Upper lobe of left lung (tissue), 4 donors: ENCODE measurements at regions not wholly inside any gene's neighbourhood (a gene's known extent, or its start where the extent isn't known, plus 50 kb on each side); places are given as distances from the start of the nearest gene placed in this dataset.

Source experiments
- CTCF ChIP-seq, 6 experiments: fragments of 450-650 bp in 4 of 6; fragments of 200-600 bp in 2 of 6; sonication (generic) in 2 of 6; IDR thresholded peaks; one replicate each; pipeline ENCODE4 v1.5.1; 2016 to 2019; ENCODE audit warnings: antibody characterized with exemption in 6 of 6
- EP300 ChIP-seq, 4 donors: sonication (generic); formaldehyde crosslinking; IDR thresholded peaks; one replicate each; pipeline ENCODE4 v1.5.1; 2017; ENCODE audit warnings: antibody characterized with exemption in 4 of 4, control low read depth in 2 of 4
- POLR2A ChIP-seq, 4 donors: fragments of 450-650 bp; IDR thresholded peaks; one replicate each; pipeline ENCODE4 v1.5.1; 2016 to 2017; ENCODE audit warnings: antibody characterized with exemption in 4 of 4, mild to moderate bottlenecking in 2 of 4
- POLR2AphosphoS5 ChIP-seq, 2 donors: sonication (generic); formaldehyde crosslinking; IDR thresholded peaks; one replicate each; pipeline ENCODE4 v1.5.1; 2017; ENCODE audit warnings: antibody characterized with exemption in 2 of 2

- TF ChIP-seq CTCF (IDR thresholded peaks at IDR 0.05) (no peak), POLR2A (IDR thresholded peaks at IDR 0.05) (no peak), POLR2AphosphoS5 (IDR thresholded peaks at IDR 0.05) (no peak), EP300 (IDR thresholded peaks at IDR 0.05) (no peak)
These were observed 326.8 kb downstream of the CCDC85A start for GRCh38 chr2:56510610-56511009.
